ENCODE measurements at regions not wholly inside any gene's neighbourhood (a gene's known extent, or its start where the extent isn't known, plus 50 kb on each side); places are given as distances from the start of the nearest gene placed in this dataset.

DNA sequence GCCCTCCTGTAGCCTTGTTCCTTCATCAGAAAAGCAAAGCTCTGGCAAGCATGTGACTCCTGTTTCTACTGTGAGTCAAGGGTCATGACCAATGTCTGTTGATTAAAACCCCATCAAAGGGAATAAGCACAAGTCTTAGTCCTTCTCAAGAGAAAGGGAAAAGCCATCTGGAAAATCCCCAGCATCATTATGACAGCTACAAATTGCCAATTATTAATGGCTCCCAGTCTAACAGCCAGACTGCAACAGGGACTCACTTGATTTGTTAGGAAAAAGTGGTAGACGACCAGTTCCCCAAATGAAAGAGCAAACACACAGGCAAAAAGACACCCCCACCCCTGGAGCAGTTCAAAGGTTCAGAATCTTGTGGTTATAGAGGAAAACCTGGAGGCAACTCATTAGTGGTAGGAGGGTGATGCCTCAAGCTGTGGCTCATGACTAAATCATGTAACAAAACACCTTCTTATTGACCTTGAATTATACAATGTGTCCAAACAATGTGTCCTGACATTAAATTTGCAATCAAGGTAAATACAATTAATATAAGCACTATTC lies 315.7 kb downstream of the HNRNPD start:
- WGBS (ENCODE audit: insufficient coverage, low lambda C conversion rate), result no CpG with 5 or more reads among the region's 1 CpG

DNA sequence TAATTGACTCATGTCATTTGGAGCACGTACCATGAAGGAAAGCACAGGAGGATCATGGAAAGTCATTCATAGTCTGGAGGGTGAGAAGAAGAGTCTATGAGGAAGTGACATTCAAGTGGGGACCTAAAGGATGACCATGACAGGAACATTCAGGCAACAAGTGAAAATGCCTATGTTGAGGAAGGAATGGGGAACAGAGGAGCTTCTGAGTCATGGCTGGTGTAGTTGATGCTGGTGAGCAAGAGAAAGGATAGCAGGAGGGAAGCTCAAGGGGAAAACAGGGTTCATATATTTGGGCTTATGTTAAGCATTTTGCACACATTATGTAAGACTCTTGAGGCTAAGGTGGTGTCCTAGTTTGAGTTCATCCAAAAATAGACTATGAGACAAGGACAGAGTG lies 318.6 kb downstream of the HNRNPD start:
- no peak for DNase-seq
- H3K9me3 ChIP-seq (ENCODE audit: control insufficient read depth, low read depth, low read length), result no peaks in the 10 kb centered on the region
- H3K27ac ChIP-seq (ENCODE audit: low read length), result no peak overlapping the region
- H3K27me3 ChIP-seq (ENCODE audit: control insufficient read depth, insufficient read depth, low read length), result no peaks in the 10 kb centered on the region
- no peaks in the 10 kb centered on the region for H3K4me1 ChIP-seq (ENCODE audit: control insufficient read depth, insufficient read depth, low read length)
- WGBS (ENCODE audit: insufficient coverage, low lambda C conversion rate), result 100% methylated on average over 1 of the region's 1 CpG
- no peak overlapping the region for H3K4me3 ChIP-seq (ENCODE audit: low read length)
- no peaks in the 10 kb centered on the region for H3K36me3 ChIP-seq (ENCODE audit: control insufficient read depth, insufficient read depth, low read length)

More for the DNA sequence above, 315.7 kb downstream of the HNRNPD start:
- H3K4me1 ChIP-seq (ENCODE audit: control insufficient read depth, insufficient read depth, low read length), result no peaks in the 10 kb centered on the region
- H3K36me3 ChIP-seq (ENCODE audit: control insufficient read depth, insufficient read depth, low read length), result no peaks in the 10 kb centered on the region
- H3K4me3 ChIP-seq (ENCODE audit: low read length), result no peak overlapping the region
- H3K27me3 ChIP-seq (ENCODE audit: control insufficient read depth, insufficient read depth, low read length), result no peaks in the 10 kb centered on the region
- H3K27ac ChIP-seq (ENCODE audit: low read length), result no peak overlapping the region
- no peaks in the 10 kb centered on the region for H3K9me3 ChIP-seq (ENCODE audit: control insufficient read depth, low read depth, low read length)
- DNase-seq, result no peak

DNA sequence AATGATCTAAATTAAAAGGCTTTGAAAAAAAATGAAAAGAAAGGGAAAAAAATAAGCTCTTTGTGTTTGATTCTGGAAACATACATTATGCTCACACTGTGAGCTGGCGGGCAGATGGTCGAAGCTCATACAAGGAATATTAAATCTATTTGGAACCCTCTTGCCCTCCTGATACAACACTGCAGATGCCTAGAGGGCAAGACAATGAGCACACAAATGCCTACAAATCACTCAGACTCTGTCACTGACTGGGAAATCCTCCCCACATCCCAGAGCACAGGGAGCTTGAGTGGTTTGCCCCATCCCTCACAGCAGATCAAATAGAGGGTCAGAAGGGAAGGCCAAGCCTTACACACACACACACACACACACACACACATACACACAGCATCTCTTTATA lies 320.4 kb downstream of the HNRNPD start:
- Histone ChIP-seq H3K9me3 (ENCODE audit: control insufficient read depth, low read depth, low read length) (no peaks in the 10 kb centered on the region), H3K4me3 (ENCODE audit: low read length) (no peak overlapping the region), H3K4me1 (ENCODE audit: control insufficient read depth, insufficient read depth, low read length) (no peaks in the 10 kb centered on the region), H3K36me3 (ENCODE audit: control insufficient read depth, insufficient read depth, low read length) (no peaks in the 10 kb centered on the region), H3K27me3 (ENCODE audit: control insufficient read depth, insufficient read depth, low read length) (no peaks in the 10 kb centered on the region), H3K27ac (ENCODE audit: low read length) (no peak overlapping the region)
- DNase-seq, result no peak
- no CpG with 5 or more reads among the region's 2 CpGs for WGBS (ENCODE audit: insufficient coverage, low lambda C conversion rate)

DNA sequence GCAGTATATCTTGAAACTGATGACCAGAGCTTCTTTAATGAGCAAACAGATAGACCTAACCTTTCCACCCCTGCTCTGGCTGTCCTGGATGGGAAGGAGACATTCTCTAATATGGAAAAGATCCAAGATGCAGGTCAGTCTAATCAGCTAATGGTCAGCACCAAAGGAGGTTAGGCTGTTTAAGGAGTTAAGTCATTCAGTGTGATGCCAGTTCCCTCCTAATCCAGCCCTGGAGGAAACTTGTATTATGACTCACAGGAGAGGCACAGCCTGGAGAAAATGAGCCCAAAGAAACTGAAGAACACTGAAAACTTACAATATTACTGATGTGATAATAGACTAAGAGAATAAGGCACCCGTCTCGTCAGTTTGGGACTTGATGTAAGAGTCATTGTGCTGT lies 323.0 kb downstream of the HNRNPD start:
- Histone ChIP-seq H3K9me3 (ENCODE audit: control insufficient read depth, low read depth, low read length) (no peaks in the 10 kb centered on the region), H3K27me3 (ENCODE audit: control insufficient read depth, insufficient read depth, low read length) (no peaks in the 10 kb centered on the region), H3K36me3 (ENCODE audit: control insufficient read depth, insufficient read depth, low read length) (no peaks in the 10 kb centered on the region), H3K27ac (ENCODE audit: low read length) (no peak overlapping the region), H3K4me3 (ENCODE audit: low read length) (no peak overlapping the region), H3K4me1 (ENCODE audit: control insufficient read depth, insufficient read depth, low read length) (no peaks in the 10 kb centered on the region)
- WGBS (ENCODE audit: insufficient coverage, low lambda C conversion rate), result no CpG with 5 or more reads among the region's 2 CpGs
- DNase-seq, result no peak

- Histone ChIP-seq H3K4me1 (ENCODE audit: control insufficient read depth, insufficient read depth, low read length) (peaks cover 3% of the 10 kb centered on the region), H3K27ac (ENCODE audit: low read length) (no peak overlapping the region), H3K4me3 (ENCODE audit: low read length) (no peak overlapping the region), H3K27me3 (ENCODE audit: control insufficient read depth, insufficient read depth, low read length) (peaks cover 4% of the 10 kb centered on the region), H3K9me3 (ENCODE audit: control insufficient read depth, low read depth, low read length) (no peaks in the 10 kb centered on the region), H3K36me3 (ENCODE audit: control insufficient read depth, insufficient read depth, low read length) (no peaks in the 10 kb centered on the region)
- no CpG with 5 or more reads among the region's 1 CpG for WGBS (ENCODE audit: insufficient coverage, low lambda C conversion rate)
- no peak for DNase-seq
Observed at GRCh38 chr4:82049294-82049693, 324.5 kb downstream of the HNRNPD start.

GRCh38 chr4:82047731-82048130 lies 326.1 kb downstream of the HNRNPD start:
- no CpG with 5 or more reads among the region's 1 CpG for WGBS (ENCODE audit: insufficient coverage, low lambda C conversion rate)

GRCh38 chr4:82046796-82047195 lies 327.0 kb downstream of the HNRNPD start:
- no peaks in the 10 kb centered on the region for H3K36me3 ChIP-seq (ENCODE audit: control insufficient read depth, insufficient read depth, low read length)
- peaks cover 7% of the 10 kb centered on the region for H3K27me3 ChIP-seq (ENCODE audit: control insufficient read depth, insufficient read depth, low read length)
- H3K9me3 ChIP-seq (ENCODE audit: control insufficient read depth, low read depth, low read length), result no peaks in the 10 kb centered on the region
- WGBS (ENCODE audit: insufficient coverage, low lambda C conversion rate), result 100% methylated on average over 1 of the region's 2 CpGs
- H3K4me3 ChIP-seq (ENCODE audit: low read length), result no peak overlapping the region
- DNase-seq, result no peak
- H3K4me1 ChIP-seq (ENCODE audit: control insufficient read depth, insufficient read depth, low read length), result peaks cover 7% of the 10 kb centered on the region
- no peak overlapping the region for H3K27ac ChIP-seq (ENCODE audit: low read length)

More at GRCh38 chr4:82047731-82048130, 326.1 kb downstream of the HNRNPD start:
- peaks cover 3% of the 10 kb centered on the region for H3K4me1 ChIP-seq (ENCODE audit: control insufficient read depth, insufficient read depth, low read length)
- peaks cover 7% of the 10 kb centered on the region for H3K27me3 ChIP-seq (ENCODE audit: control insufficient read depth, insufficient read depth, low read length)
- no peak overlapping the region for H3K4me3 ChIP-seq (ENCODE audit: low read length)
- H3K9me3 ChIP-seq (ENCODE audit: control insufficient read depth, low read depth, low read length), result no peaks in the 10 kb centered on the region
- H3K27ac ChIP-seq (ENCODE audit: low read length), result no peak overlapping the region
- no peaks in the 10 kb centered on the region for H3K36me3 ChIP-seq (ENCODE audit: control insufficient read depth, insufficient read depth, low read length)
- DNase-seq, result no peak

DNA sequence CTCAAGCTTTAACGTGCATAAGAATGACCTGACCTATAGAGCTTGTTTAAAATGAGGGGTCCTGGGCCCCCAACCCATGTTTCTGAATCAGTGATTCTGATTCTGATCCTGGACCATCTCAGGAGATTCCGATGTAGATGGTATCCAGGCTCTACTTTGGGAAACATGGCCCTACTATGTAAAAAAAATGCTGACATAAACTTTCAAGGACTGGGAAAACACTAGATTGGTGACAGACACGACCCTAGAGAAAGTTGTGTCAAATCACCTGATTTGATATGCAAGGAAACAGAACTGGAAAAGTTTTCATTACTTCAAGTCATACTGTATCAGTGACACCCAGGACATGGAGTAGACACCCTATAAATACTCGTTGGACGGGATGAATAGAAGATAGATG lies 328.5 kb downstream of the HNRNPD start:
- no peak for DNase-seq
- Histone ChIP-seq H3K4me3 (ENCODE audit: low read length) (no peak overlapping the region), H3K36me3 (ENCODE audit: control insufficient read depth, insufficient read depth, low read length) (no peaks in the 10 kb centered on the region), H3K4me1 (ENCODE audit: control insufficient read depth, insufficient read depth, low read length) (peaks cover 19% of the 10 kb centered on the region), H3K27me3 (ENCODE audit: control insufficient read depth, insufficient read depth, low read length) (peaks cover 7% of the 10 kb centered on the region), H3K9me3 (ENCODE audit: control insufficient read depth, low read depth, low read length) (no peaks in the 10 kb centered on the region), H3K27ac (ENCODE audit: low read length) (peak overlapping the region; percentile 91)
- WGBS (ENCODE audit: insufficient coverage, low lambda C conversion rate), result 80% methylated on average over 1 of the region's 5 CpGs

DNA sequence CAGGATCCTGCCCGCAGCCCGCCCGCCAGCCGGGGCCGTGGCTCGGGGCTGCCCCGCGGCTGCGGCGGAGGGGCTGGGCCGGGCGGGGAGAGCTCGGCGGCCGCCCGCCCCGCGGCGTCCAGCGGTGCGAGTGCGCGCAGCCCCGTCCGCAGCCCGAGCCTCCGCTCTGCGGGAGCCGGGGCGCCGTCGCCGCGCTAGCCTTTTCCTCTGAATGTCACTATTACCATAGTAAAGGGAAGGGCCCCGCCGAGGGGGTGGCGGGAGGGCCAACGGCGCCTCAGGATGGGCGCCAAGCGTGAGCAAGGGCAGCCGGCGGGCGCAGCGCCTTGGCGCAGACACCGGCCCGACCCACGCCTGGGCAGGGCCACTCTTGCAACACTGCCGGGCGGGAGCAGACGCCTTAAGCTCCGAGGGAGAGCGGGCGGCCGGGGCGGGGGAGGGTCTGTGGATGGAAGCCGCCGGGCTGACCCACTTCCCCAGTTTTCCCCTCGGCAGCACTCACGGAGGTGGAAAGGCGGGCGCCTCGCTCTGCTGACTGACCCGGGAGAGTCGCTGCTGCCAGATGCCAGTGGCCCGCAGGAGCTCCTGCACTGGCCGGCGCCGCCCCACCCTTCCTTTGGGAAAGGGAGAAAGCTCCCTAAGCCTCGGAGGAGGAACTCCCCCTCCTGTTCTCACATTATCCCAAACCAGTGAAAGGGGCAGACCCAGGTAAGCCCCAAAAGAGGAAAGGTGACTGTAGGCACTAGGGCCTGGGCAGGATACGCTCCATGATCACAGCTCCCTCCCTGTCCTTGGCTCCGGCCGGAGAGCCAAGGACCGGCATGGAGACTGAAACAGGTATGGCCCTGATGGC lies 329.4 kb downstream of the HNRNPD start:
- H3K36me3 ChIP-seq (ENCODE audit: control insufficient read depth, insufficient read depth, low read length), result no peaks in the 10 kb centered on the region
- H3K27ac ChIP-seq (ENCODE audit: low read length), result peak overlapping the region; percentile 91
- H3K4me1 ChIP-seq (ENCODE audit: control insufficient read depth, insufficient read depth, low read length), result peaks cover 19% of the 10 kb centered on the region
- no CpG with 5 or more reads among the region's 75 CpGs for WGBS (ENCODE audit: insufficient coverage, low lambda C conversion rate)
- no peaks in the 10 kb centered on the region for H3K9me3 ChIP-seq (ENCODE audit: control insufficient read depth, low read depth, low read length)
- peaks cover 7% of the 10 kb centered on the region for H3K27me3 ChIP-seq (ENCODE audit: control insufficient read depth, insufficient read depth, low read length)
- DNase-seq, result peak; percentile 82 to 94
- peak overlapping the region; percentile 81 for H3K4me3 ChIP-seq (ENCODE audit: low read length)

DNA sequence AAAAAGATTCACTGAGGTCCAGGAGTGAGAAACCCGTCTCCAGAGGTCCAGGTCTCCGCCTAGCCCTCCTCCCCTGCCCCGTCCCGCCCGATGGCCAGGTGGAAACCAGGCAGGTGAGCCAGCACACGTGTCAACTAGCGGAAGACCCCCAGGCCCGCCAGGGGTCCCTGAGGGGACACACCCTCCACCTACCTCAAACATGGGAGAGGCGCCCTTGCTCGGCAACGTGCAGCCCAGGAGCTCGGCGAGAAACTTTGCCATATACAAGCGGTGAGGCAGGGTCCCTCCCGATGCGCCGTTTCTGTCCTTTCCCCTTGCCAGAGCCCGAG lies 330.0 kb downstream of the HNRNPD start:
- peaks cover 7% of the 10 kb centered on the region for H3K27me3 ChIP-seq (ENCODE audit: control insufficient read depth, insufficient read depth, low read length)
- no peak for DNase-seq
- H3K36me3 ChIP-seq (ENCODE audit: control insufficient read depth, insufficient read depth, low read length), result no peaks in the 10 kb centered on the region

More for the DNA sequence above, 330.0 kb downstream of the HNRNPD start:
- H3K9me3 ChIP-seq (ENCODE audit: control insufficient read depth, low read depth, low read length), result no peaks in the 10 kb centered on the region
- peaks cover 19% of the 10 kb centered on the region for H3K4me1 ChIP-seq (ENCODE audit: control insufficient read depth, insufficient read depth, low read length)
- H3K4me3 ChIP-seq (ENCODE audit: low read length), result peak overlapping the region; percentile 81
- H3K27ac ChIP-seq (ENCODE audit: low read length), result peak overlapping the region; percentile 85
- no CpG with 5 or more reads among the region's 18 CpGs for WGBS (ENCODE audit: insufficient coverage, low lambda C conversion rate)
